ENCODE measurements at regions not wholly inside any gene's neighbourhood (a gene's known extent, or its start where the extent isn't known, plus 50 kb on each side); places are given as distances from the start of the nearest gene placed in this dataset.
"Not testable (repeated sequence)": the region's sequence is repeated elsewhere in the genome, so short reads cannot be mapped to it uniquely, and the experiment has no call there.

DNA sequence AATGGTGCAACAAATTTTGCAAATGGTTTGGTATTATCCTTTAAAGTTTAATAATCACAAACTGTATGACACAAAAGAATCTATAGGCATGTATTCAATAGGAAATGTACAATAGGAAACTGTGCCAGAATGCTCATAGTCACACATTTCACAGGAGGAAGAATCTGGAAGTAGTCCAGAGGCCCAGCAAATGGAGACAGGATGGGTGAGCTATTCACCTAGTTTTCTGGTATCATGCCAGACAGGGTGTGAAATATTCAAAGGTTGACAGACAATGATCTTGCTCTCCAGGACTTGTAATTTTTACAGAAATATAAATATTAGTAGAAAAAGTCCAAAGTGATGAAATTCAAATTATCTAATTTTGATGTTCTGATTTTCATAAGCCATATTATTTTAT, 520.1 kb upstream of the IMPG1 start:
- no peak overlapping the region for H3K4me3 ChIP-seq (ENCODE audit: low read depth, low read length)
- TF ChIP-seq, protein P1, sequence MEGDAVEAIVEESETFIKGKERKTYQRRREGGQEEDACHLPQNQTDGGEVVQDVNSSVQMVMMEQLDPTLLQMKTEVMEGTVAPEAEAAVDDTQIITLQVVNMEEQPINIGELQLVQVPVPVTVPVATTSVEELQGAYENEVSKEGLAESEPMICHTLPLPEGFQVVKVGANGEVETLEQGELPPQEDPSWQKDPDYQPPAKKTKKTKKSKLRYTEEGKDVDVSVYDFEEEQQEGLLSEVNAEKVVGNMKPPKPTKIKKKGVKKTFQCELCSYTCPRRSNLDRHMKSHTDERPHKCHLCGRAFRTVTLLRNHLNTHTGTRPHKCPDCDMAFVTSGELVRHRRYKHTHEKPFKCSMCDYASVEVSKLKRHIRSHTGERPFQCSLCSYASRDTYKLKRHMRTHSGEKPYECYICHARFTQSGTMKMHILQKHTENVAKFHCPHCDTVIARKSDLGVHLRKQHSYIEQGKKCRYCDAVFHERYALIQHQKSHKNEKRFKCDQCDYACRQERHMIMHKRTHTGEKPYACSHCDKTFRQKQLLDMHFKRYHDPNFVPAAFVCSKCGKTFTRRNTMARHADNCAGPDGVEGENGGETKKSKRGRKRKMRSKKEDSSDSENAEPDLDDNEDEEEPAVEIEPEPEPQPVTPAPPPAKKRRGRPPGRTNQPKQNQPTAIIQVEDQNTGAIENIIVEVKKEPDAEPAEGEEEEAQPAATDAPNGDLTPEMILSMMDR (IDR thresholded peaks at IDR 0.05; ENCODE audit: borderline replicate concordance, insufficient read depth, low read depth, low read length), result no peak

DNA sequence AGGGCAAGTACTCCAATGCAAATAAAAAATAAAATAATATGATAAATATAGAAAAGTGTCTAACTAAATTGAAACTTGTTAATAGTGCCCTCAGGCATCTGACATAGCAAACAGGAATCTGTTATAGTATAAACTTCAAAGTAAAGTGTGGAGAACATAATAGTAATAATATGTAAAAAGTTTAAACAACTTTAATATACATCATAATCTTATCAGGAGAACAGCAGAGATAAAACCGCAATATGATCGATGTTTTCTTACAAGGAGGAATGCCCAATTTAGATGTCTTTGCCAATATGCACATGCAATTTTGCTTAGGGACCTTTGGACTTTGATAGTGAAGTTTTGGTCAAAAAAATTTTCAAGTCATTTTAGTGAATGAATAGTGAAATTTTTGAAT, 514.8 kb upstream of the IMPG1 start:
- TF ChIP-seq, protein P1 (IDR thresholded peaks at IDR 0.05; ENCODE audit: borderline replicate concordance, insufficient read depth, low read depth, low read length), result no peak
- no peak overlapping the region for H3K4me3 ChIP-seq (ENCODE audit: low read depth, low read length)

GRCh38 chr6:76584121-76584520, 511.7 kb upstream of the IMPG1 start:
- no peak overlapping the region for H3K4me3 ChIP-seq (ENCODE audit: low read depth, low read length)
- TF ChIP-seq, protein P1 (IDR thresholded peaks at IDR 0.05; ENCODE audit: borderline replicate concordance, insufficient read depth, low read depth, low read length), result no peak

DNA sequence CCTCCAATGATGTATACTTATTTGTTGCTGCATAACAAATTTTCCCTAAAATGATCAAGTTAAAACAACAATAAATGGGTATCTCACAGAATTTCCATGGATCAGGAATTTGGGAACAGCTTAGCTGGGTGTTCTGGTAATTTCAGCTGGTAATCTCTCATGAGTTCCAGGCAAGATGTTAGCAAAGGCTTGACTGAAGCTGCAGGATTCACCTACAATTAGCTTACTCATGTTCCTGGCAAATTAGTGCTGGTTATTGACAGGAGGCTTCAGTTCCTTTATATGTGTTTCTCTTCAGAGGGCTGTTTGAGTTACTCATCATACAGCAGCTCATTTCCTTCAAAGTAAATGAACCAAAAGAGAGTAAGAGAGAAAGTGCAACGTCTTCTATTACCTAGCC, 506.3 kb upstream of the IMPG1 start:
- TF ChIP-seq, protein P1 (IDR thresholded peaks at IDR 0.05; ENCODE audit: borderline replicate concordance, insufficient read depth, low read depth, low read length), result no peak
- H3K4me3 ChIP-seq (ENCODE audit: low read depth, low read length), result no peak overlapping the region

- TF ChIP-seq, protein P1 (IDR thresholded peaks at IDR 0.05; ENCODE audit: borderline replicate concordance, insufficient read depth, low read depth, low read length), result no peak
- no peak overlapping the region for H3K4me3 ChIP-seq (ENCODE audit: low read depth, low read length)
Measured at GRCh38 chr6:76574746-76575145, 502.3 kb upstream of the IMPG1 start.

DNA sequence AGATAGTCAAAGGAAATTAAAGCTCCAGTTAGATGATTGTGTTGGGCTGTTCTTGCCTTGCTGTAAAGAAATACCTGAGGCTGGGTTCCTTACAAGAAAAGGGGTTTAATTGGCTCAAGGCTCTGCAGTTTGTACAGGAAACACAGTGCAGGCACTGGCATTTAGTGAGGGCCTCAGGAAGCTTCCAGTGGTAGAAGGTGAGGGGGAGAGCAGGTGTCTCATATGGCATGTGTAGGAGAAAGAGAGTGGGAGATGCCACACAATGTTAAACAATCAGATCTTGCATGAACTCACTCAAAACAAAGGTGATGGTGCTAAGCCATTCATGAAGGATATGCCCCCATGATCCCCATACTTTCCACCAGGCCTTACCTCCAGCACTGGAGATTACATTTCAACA, 493.5 kb upstream of the IMPG1 start:
- TF ChIP-seq, protein P1 (IDR thresholded peaks at IDR 0.05; ENCODE audit: borderline replicate concordance, insufficient read depth, low read depth, low read length), result no peak
- no peak overlapping the region for H3K4me3 ChIP-seq (ENCODE audit: low read depth, low read length)

GRCh38 chr6:76562371-76562770, 489.9 kb upstream of the IMPG1 start:
- H3K4me3 ChIP-seq (ENCODE audit: low read depth, low read length), result not testable (repeated sequence)

- not testable (repeated sequence) for H3K4me3 ChIP-seq (ENCODE audit: low read depth, low read length)
Measured at GRCh38 chr6:76560851-76561755, 488.6 kb upstream of the IMPG1 start.

Measured in GM12875 (cell line).